Mesendoderm (in vitro differentiated cells): ENCODE measurements at regions not wholly inside any gene's neighbourhood (a gene's known extent, or its start where the extent isn't known, plus 50 kb on each side); places are given as distances from the start of the nearest gene placed in this dataset.

Experiments used
- DNase-seq: peaks from one replicate; pipeline ENCODE4 v3.0.0; 2013
- H2AK5ac ChIP-seq: 2 replicates; pipeline ENCODE4 v1.6.1; 2013; ENCODE audit warnings: low read length, inconsistent platforms
- H2BK120ac ChIP-seq: 2 replicates; pipeline ENCODE4 v1.6.1; 2013; ENCODE audit warnings: low read depth, mild to moderate bottlenecking, low read length, moderate library complexity, mixed read lengths
- H2BK15ac ChIP-seq: replicated peaks from 2 replicates; pipeline ENCODE4 v1.6.1; 2013; ENCODE audit warnings: low read depth, mild to moderate bottlenecking, moderate library complexity
- H2BK5ac ChIP-seq: 2 replicates; pipeline ENCODE4 v1.6.1; 2013; ENCODE audit warnings: low read length, inconsistent platforms
- H3K18ac ChIP-seq: 2 replicates; pipeline ENCODE4 v1.6.1; 2013; ENCODE audit warnings: mild to moderate bottlenecking, low read length, mixed read lengths
- H3K23ac ChIP-seq: one replicate; pipeline ENCODE4 v1.6.1; 2013; ENCODE audit warnings: low read length
- H3K27ac ChIP-seq: 2 replicates; pipeline ENCODE4 v1.5.1; 2013; ENCODE audit warnings: low read depth, mild to moderate bottlenecking, inconsistent platforms, low read length, moderate library complexity
- H3K27me3 ChIP-seq: 2 replicates; pipeline ENCODE4 v1.6.1; 2013; ENCODE audit warnings: low read length, control low read depth, mild to moderate bottlenecking, inconsistent platforms; ENCODE audit not compliant: insufficient read depth, poor library complexity
- H3K36me3 ChIP-seq: 2 replicates; pipeline ENCODE4 v1.6.1; 2013; ENCODE audit warnings: low read length, inconsistent platforms; ENCODE audit not compliant: control insufficient read depth, insufficient read depth
- H3K4ac ChIP-seq: one replicate; pipeline ENCODE4 v1.6.1; 2013; ENCODE audit warnings: low read depth, mild to moderate bottlenecking, low read length, moderate library complexity
- H3K4me1 ChIP-seq: 2 replicates; pipeline ENCODE4 v1.6.1; 2013; ENCODE audit warnings: low read depth, low read length, inconsistent platforms; ENCODE audit not compliant: control insufficient read depth
- H3K4me2 ChIP-seq: 2 replicates; pipeline ENCODE4 v1.6.1; 2013; ENCODE audit warnings: low read length
- H3K4me3 ChIP-seq: 2 replicates; pipeline ENCODE4 v1.5.1; 2013; ENCODE audit warnings: mild to moderate bottlenecking, low read length
- H3K56ac ChIP-seq: one replicate; pipeline ENCODE4 v1.6.1; 2013; ENCODE audit warnings: low read length
- H3K79me1 ChIP-seq: 2 replicates; pipeline ENCODE4 v1.6.1; 2013; ENCODE audit warnings: low read length, inconsistent platforms
- H3K79me2 ChIP-seq: 2 replicates; pipeline ENCODE4 v1.6.1; 2013; ENCODE audit warnings: mild to moderate bottlenecking, low read length; ENCODE audit not compliant: control insufficient read depth, insufficient read depth
- H3K9ac ChIP-seq: 2 replicates; pipeline ENCODE4 v1.6.1; 2013; ENCODE audit warnings: low read length, inconsistent platforms
- H4K5ac ChIP-seq: one replicate; pipeline ENCODE4 v1.6.1; 2013; ENCODE audit warnings: low read length
- H4K8ac ChIP-seq: one replicate; pipeline ENCODE4 v1.6.1; 2013; ENCODE audit warnings: low read depth, mild to moderate bottlenecking, control low read depth, low read length, moderate library complexity
- WGBS: extraction: QIAGEN DNeasy Blood & Tissue Kit; methylation state at CpG from one replicate; pipeline ENCODE4 v1.1.7; 2013; ENCODE audit warnings: low lambda C conversion rate, missing lambda C conversion rate; ENCODE audit not compliant: insufficient coverage; ENCODE audit errors: extremely low coverage; 5-methylcytosine and 5-hydroxymethylcytosine counted together

GRCh38 chr2:15756011-15756550 lies 164.4 kb downstream of the DDX1 start:
- no CpG with 5 or more reads among the region's 2 CpGs for WGBS
- H3K27me3 ChIP-seq: no peaks in the 10 kb centered on the region

GRCh38 chr2:15756882-15757819 lies 165.5 kb downstream of the DDX1 start:
- Histone ChIP-seq H2BK5ac (no peak overlapping the region), H3K23ac (no peak overlapping the region), H3K4me2 (no peak overlapping the region), H3K4me1 (no peaks in the 10 kb centered on the region), H3K56ac (no peak overlapping the region), H3K79me1 (no peaks in the 10 kb centered on the region), H4K5ac (no peak overlapping the region), H3K27me3 (no peaks in the 10 kb centered on the region), H2BK15ac (no peak overlapping the region), H3K27ac (no peak overlapping the region), H2BK120ac (no peak overlapping the region), H3K9ac (no peak overlapping the region), H3K4me3 (no peak overlapping the region), H2AK5ac (no peak overlapping the region), H4K8ac (no peak overlapping the region), H3K18ac (no peak overlapping the region), H3K4ac (no peak overlapping the region), H3K79me2 (no peaks in the 10 kb centered on the region), H3K36me3 (no peaks in the 10 kb centered on the region)
- no peak for DNase-seq
- WGBS: no CpG with 5 or more reads among the region's 10 CpGs

More at GRCh38 chr2:15756011-15756550, 164.4 kb downstream of the DDX1 start:
- H3K4me2 ChIP-seq: no peak overlapping the region
- no peaks in the 10 kb centered on the region for H3K4me1 ChIP-seq
- H3K4me3 ChIP-seq: no peak overlapping the region
- H3K23ac ChIP-seq: no peak overlapping the region
- no peak overlapping the region for H3K9ac ChIP-seq
- no peak overlapping the region for H2BK15ac ChIP-seq
- H3K79me1 ChIP-seq: no peaks in the 10 kb centered on the region
- H2BK5ac ChIP-seq: no peak overlapping the region
- no peak overlapping the region for H3K4ac ChIP-seq
- no peaks in the 10 kb centered on the region for H3K79me2 ChIP-seq
- H2BK120ac ChIP-seq: no peak overlapping the region
- DNase-seq: no peak
- H3K36me3 ChIP-seq: no peaks in the 10 kb centered on the region
- H3K56ac ChIP-seq: no peak overlapping the region
- H4K8ac ChIP-seq: no peak overlapping the region
- no peak overlapping the region for H2AK5ac ChIP-seq
- H3K18ac ChIP-seq: no peak overlapping the region
- H4K5ac ChIP-seq: no peak overlapping the region
- no peak overlapping the region for H3K27ac ChIP-seq

- Histone ChIP-seq H3K18ac (no peak overlapping the region), H3K27me3 (no peaks in the 10 kb centered on the region), H3K4ac (no peak overlapping the region), H3K9ac (no peak overlapping the region), H3K79me1 (no peaks in the 10 kb centered on the region), H4K5ac (no peak overlapping the region), H2AK5ac (no peak overlapping the region), H3K4me2 (no peak overlapping the region), H2BK5ac (no peak overlapping the region), H2BK120ac (no peak overlapping the region), H3K36me3 (no peaks in the 10 kb centered on the region), H3K56ac (no peak overlapping the region), H4K8ac (no peak overlapping the region), H3K23ac (no peak overlapping the region), H3K4me1 (no peaks in the 10 kb centered on the region), H3K4me3 (no peak overlapping the region), H2BK15ac (no peak overlapping the region), H3K79me2 (no peaks in the 10 kb centered on the region), H3K27ac (no peak overlapping the region)
- WGBS: no CpG with 5 or more reads among the region's 8 CpGs
- DNase-seq: no peak
Observed at GRCh38 chr2:15757820-15758586, 166.3 kb downstream of the DDX1 start.

- Histone ChIP-seq H3K79me2 (no peaks in the 10 kb centered on the region), H2AK5ac (no peak overlapping the region), H3K18ac (no peak overlapping the region), H2BK15ac (no peak overlapping the region), H2BK120ac (no peak overlapping the region), H3K23ac (no peak overlapping the region), H3K27ac (no peak overlapping the region), H3K36me3 (no peaks in the 10 kb centered on the region), H3K9ac (no peak overlapping the region), H3K4me2 (no peak overlapping the region), H4K8ac (no peak overlapping the region), H4K5ac (no peak overlapping the region), H3K4me1 (no peaks in the 10 kb centered on the region), H3K79me1 (no peaks in the 10 kb centered on the region), H3K56ac (no peak overlapping the region), H3K4me3 (no peak overlapping the region), H3K4ac (no peak overlapping the region), H2BK5ac (no peak overlapping the region), H3K27me3 (no peaks in the 10 kb centered on the region)
- DNase-seq: no peak
- no CpG with 5 or more reads among the region's 7 CpGs for WGBS
Observed at GRCh38 chr2:15758848-15759247, 167.2 kb downstream of the DDX1 start.

GRCh38 chr2:15759385-15759784 lies 167.7 kb downstream of the DDX1 start:
- Histone ChIP-seq H4K8ac (no peak overlapping the region), H2AK5ac (no peak overlapping the region), H3K27me3 (no peaks in the 10 kb centered on the region), H3K79me2 (no peaks in the 10 kb centered on the region), H3K36me3 (no peaks in the 10 kb centered on the region), H2BK120ac (no peak overlapping the region), H3K4ac (no peak overlapping the region), H3K4me2 (no peak overlapping the region), H3K9ac (no peak overlapping the region), H3K23ac (no peak overlapping the region), H2BK5ac (no peak overlapping the region), H3K4me1 (no peaks in the 10 kb centered on the region), H2BK15ac (no peak overlapping the region), H3K4me3 (no peak overlapping the region), H3K56ac (no peak overlapping the region), H4K5ac (no peak overlapping the region), H3K79me1 (no peaks in the 10 kb centered on the region), H3K18ac (no peak overlapping the region), H3K27ac (no peak overlapping the region)
- DNase-seq: no peak
- WGBS: no CpG with 5 or more reads among the region's 1 CpG
